Suprapubic skin (tissue), 4 donors: ENCODE measurements at regions not wholly inside any gene's neighbourhood (a gene's known extent, or its start where the extent isn't known, plus 50 kb on each side); places are given as distances from the start of the nearest gene placed in this dataset.

Experiments used
- DNase-seq, 2 donors: peaks; one replicate each; pipeline ENCODE4 v3.0.0-alpha.2; 2019; ENCODE audit warnings: low spot score in 2 of 2
- H3K27ac ChIP-seq: fragments of 200-600 bp; sonication (generic); one replicate; pipeline ENCODE4 v1.5.1; 2019
- H3K27me3 ChIP-seq: fragments of 200-600 bp; sonication (generic); one replicate; pipeline ENCODE4 v1.5.1; 2019
- H3K36me3 ChIP-seq: fragments of 200-600 bp; sonication (generic); one replicate; pipeline ENCODE4 v1.5.1; 2019
- H3K4me1 ChIP-seq: fragments of 200-600 bp; sonication (generic); one replicate; pipeline ENCODE4 v1.5.1; 2019
- H3K4me3 ChIP-seq: fragments of 200-600 bp; sonication (generic); one replicate; pipeline ENCODE4 v1.5.1; 2019; ENCODE audit warnings: mild to moderate bottlenecking
- H3K9me3 ChIP-seq: fragments of 200-600 bp; sonication (generic); one replicate; pipeline ENCODE4 v1.5.1; 2019
- CTCF ChIP-seq, 2 donors: fragments of 200-600 bp in 1 of 2; fragments of 450-650 bp in 1 of 2; sonication (generic) in 1 of 2; IDR thresholded peaks; one replicate each; pipeline ENCODE4 v1.5.1; 2016 to 2019; ENCODE audit warnings: antibody characterized with exemption in 2 of 2, mild to moderate bottlenecking in 1 of 2, moderate library complexity in 1 of 2
- EP300 ChIP-seq: sonication (generic); formaldehyde crosslinking; IDR thresholded peaks from one replicate; pipeline ENCODE4 v1.6.1; 2017; ENCODE audit warnings: antibody characterized with exemption
- POLR2A ChIP-seq, 2 donors: fragments of 450-650 bp; IDR thresholded peaks; one replicate each; pipeline ENCODE4 v1.6.1; 2017; ENCODE audit warnings: antibody characterized with exemption in 2 of 2, mild to moderate bottlenecking in 2 of 2, moderate library complexity in 2 of 2
- POLR2AphosphoS5 ChIP-seq, 3 donors: sonication (generic); formaldehyde crosslinking; IDR thresholded peaks; one replicate each; pipeline ENCODE4 v1.6.1; 2017; ENCODE audit warnings: antibody characterized with exemption in 3 of 3
- WGBS: methylation state at CpG from one replicate; pipeline ENCODE4 v1.1.5; 2018; 5-methylcytosine and 5-hydroxymethylcytosine counted together

GRCh38 chr6:37572334-37572733 is 72.6 kb upstream of the CCDC167 start:
- WGBS = 89% methylated on average over 4 of the region's 4 CpGs
- TF ChIP-seq POLR2AphosphoS5 (IDR thresholded peaks at IDR 0.05) (no peak), EP300 (no peak), CTCF (IDR thresholded peaks at IDR 0.05) (no peak), POLR2A (IDR thresholded peaks at IDR 0.05) (no peak)
- no peaks in the 10 kb centered on the region for H3K9me3 ChIP-seq
- no peak overlapping the region for H3K27ac ChIP-seq
- H3K4me1 ChIP-seq = no peaks in the 10 kb centered on the region
- no peak overlapping the region for H3K4me3 ChIP-seq
- peaks cover 25% of the 10 kb centered on the region for H3K27me3 ChIP-seq
- no peak for DNase-seq
- no peaks in the 10 kb centered on the region for H3K36me3 ChIP-seq

GRCh38 chr6:37570482-37571133 is 70.9 kb upstream of the CCDC167 start:
- Histone ChIP-seq H3K9me3 (no peaks in the 10 kb centered on the region), H3K27ac (no peak overlapping the region), H3K36me3 (no peaks in the 10 kb centered on the region), H3K27me3 (peaks cover 35% of the 10 kb centered on the region), H3K4me3 (no peak overlapping the region), H3K4me1 (peaks cover 7% of the 10 kb centered on the region)
- DNase-seq = no peak
- TF ChIP-seq POLR2A (IDR thresholded peaks at IDR 0.05) (no peak), POLR2AphosphoS5 (IDR thresholded peaks at IDR 0.05) (no peak), EP300 (no peak), CTCF (IDR thresholded peaks at IDR 0.05) (no peak)
- 61% methylated on average over 26 of the region's 26 CpGs for WGBS

- Histone ChIP-seq H3K27me3 (peaks cover 42% of the 10 kb centered on the region), H3K27ac (no peak overlapping the region), H3K36me3 (no peaks in the 10 kb centered on the region), H3K4me1 (peaks cover 8% of the 10 kb centered on the region), H3K9me3 (no peaks in the 10 kb centered on the region), H3K4me3 (no peak overlapping the region)
- no peak for DNase-seq
- WGBS = 78% methylated on average over 13 of the region's 13 CpGs
- TF ChIP-seq POLR2AphosphoS5 (IDR thresholded peaks at IDR 0.05) = no peak
Measured at GRCh38 chr6:37569743-37570481, 70.2 kb upstream of the CCDC167 start.

GRCh38 chr6:37569317-37569716 is 69.6 kb upstream of the CCDC167 start:
- Histone ChIP-seq H3K9me3 (no peaks in the 10 kb centered on the region), H3K27me3 (peaks cover 46% of the 10 kb centered on the region)

GRCh38 chr6:37566950-37567349 is 67.3 kb upstream of the CCDC167 start:
- Histone ChIP-seq H3K4me3 (no peak overlapping the region), H3K27me3 (peaks cover 53% of the 10 kb centered on the region), H3K9me3 (no peaks in the 10 kb centered on the region), H3K27ac (no peak overlapping the region), H3K36me3 (no peaks in the 10 kb centered on the region), H3K4me1 (peaks cover 8% of the 10 kb centered on the region)
- 84% methylated on average over 3 of the region's 3 CpGs for WGBS
- TF ChIP-seq CTCF (IDR thresholded peaks at IDR 0.05) (no peak), POLR2AphosphoS5 (IDR thresholded peaks at IDR 0.05) (no peak), POLR2A (IDR thresholded peaks at IDR 0.05) (no peak), EP300 (no peak)
- no peak for DNase-seq

More at GRCh38 chr6:37569317-37569716, 69.6 kb upstream of the CCDC167 start:
- no peak for DNase-seq
- 88% methylated on average over 4 of the region's 4 CpGs for WGBS
- H3K27ac ChIP-seq = no peak overlapping the region
- H3K36me3 ChIP-seq = no peaks in the 10 kb centered on the region
- TF ChIP-seq EP300 = no peak
- no peak for TF ChIP-seq POLR2A (IDR thresholded peaks at IDR 0.05)
- no peak overlapping the region for H3K4me3 ChIP-seq
- H3K4me1 ChIP-seq = peaks cover 8% of the 10 kb centered on the region

- WGBS = 19% methylated on average over 27 of the region's 28 CpGs
- peak overlapping the region; percentile 26 for H3K4me3 ChIP-seq
- TF ChIP-seq CTCF (IDR thresholded peaks at IDR 0.05) (peak; percentile 42 to 84), EP300 (no peak)
- H3K27me3 ChIP-seq = peaks cover 53% of the 10 kb centered on the region
- H3K36me3 ChIP-seq = no peaks in the 10 kb centered on the region
- no peak for DNase-seq
- H3K27ac ChIP-seq = no peak overlapping the region
- no peaks in the 10 kb centered on the region for H3K9me3 ChIP-seq
- peaks cover 8% of the 10 kb centered on the region for H3K4me1 ChIP-seq
Measured at GRCh38 chr6:37566111-37566949, 66.6 kb upstream of the CCDC167 start.
